HG02571 (cell line): ENCODE measurements at regions not wholly inside any gene's neighbourhood (a gene's known extent, or its start where the extent isn't known, plus 50 kb on each side); places are given as distances from the start of the nearest gene placed in this dataset.
"Not testable (repeated sequence)": the region's sequence is repeated elsewhere in the genome, so short reads cannot be mapped to it uniquely, and the experiment has no call there.

Source experiments
- ATAC-seq: cut with Tn5 transposase; IDR thresholded peaks from one replicate; pipeline ENCODE4 v1.9.1; 2021; ENCODE audit warnings: mild to moderate bottlenecking, moderate library complexity; ENCODE audit not compliant: unreplicated experiment

DNA sequence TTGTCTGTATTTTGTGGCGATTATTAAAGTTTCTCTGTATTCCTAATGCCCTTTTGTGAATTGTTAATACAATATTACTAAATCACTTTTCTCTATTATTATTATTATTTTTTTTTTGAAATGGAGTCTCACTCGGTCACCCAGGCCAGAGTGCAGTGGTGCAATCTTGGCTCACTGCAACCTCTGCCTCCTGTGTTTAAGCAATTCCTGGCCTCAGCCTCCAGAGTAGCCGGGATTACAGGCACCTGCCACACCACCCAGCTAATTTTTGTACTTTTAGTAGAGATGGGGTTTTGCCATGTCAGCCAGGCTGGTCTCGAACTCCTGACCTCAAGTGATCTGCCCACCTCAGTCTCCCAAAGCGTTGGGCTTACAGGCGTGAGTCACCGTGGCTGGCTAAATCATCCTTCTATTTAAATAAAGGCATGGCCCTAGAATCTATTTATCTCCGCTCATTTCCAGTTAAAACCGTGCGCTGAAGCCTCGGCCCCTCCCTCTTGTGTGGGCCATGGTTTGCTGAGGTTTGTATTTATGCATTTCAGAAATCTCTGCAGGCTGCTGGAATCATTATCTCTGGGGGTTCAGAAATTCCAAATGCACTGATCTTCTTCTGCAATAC is 1136.4 kb upstream of the TMEM132C start:
- ATAC-seq = no peak

DNA sequence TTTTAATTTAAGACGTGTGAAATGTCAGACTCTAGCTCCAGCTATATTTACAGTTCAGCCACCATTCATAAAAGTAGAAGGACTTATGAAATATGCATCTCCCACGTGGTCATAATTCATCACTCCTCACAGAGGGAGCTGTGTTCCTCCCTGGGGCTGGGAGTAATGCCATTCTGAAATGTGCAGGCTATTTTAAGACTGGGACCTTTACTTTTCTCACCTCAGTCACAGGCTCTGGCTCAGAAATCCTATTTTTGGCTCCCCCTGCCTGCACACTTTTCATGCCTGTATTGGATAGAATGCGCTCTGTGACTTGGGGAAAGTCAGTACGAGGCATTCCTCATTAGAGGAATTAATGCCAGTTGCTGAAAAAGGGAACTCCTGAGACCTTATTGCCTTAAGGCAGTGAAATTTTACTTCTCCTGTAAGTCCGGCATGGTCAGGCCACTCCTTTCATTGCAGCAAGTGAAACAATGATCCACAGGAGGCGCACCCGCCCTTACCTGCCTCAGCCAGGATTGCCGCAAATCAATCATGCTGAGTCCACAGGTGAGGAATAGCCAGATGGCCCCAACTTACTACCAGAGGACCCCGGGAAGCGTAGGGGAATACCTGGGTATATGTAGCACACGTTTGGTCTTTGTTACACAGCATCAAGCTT is 1133.2 kb upstream of the TMEM132C start:
- no peak for ATAC-seq

GRCh38 chr12:127140864-127141484 is 1126.0 kb upstream of the TMEM132C start:
- ATAC-seq = not testable (repeated sequence)

DNA sequence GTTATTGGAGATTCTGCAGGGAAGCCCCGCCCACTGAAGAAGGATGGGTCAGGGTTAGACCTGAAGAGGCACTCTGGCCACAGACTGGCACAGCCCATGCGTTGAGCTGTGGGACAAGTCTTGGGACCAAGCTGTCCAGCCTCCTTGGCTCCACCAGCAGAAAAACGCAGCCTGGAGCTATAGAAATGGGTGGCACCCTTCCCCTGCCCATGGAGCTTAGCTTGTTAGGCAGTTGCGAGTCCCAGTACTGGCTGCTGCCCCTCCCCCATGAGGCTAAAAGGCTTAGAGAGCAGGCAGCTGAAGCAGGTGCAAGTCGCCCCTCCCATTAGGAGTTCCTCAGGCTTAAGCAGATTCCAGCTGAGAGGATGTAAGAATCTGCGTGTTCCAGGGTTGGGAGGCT is 1124.0 kb upstream of the TMEM132C start:
- ATAC-seq = no peak

DNA sequence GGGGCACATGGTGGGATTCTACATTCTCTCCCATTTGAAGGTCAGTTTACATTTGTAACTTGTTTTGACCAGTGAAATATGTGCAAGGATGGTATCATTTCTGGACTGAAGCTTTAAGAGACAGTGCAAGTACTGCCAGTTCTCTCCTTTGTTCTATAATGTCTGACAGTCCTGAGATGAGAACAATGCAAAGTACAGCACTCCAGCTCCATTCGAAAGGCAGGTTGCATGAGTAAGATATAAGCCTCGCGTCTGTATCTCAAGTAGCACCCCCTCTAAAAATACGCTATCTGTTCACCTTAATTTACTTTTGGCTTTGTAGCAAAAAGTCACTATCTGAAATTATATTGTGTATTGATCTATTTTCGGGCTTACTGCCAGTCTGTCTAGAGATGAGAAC is 1122.2 kb upstream of the TMEM132C start:
- no peak for ATAC-seq

GRCh38 chr12:127145241-127145928 is 1121.6 kb upstream of the TMEM132C start:
- ATAC-seq = no peak

GRCh38 chr12:127145929-127146789 is 1120.8 kb upstream of the TMEM132C start:
- ATAC-seq = no peak

DNA sequence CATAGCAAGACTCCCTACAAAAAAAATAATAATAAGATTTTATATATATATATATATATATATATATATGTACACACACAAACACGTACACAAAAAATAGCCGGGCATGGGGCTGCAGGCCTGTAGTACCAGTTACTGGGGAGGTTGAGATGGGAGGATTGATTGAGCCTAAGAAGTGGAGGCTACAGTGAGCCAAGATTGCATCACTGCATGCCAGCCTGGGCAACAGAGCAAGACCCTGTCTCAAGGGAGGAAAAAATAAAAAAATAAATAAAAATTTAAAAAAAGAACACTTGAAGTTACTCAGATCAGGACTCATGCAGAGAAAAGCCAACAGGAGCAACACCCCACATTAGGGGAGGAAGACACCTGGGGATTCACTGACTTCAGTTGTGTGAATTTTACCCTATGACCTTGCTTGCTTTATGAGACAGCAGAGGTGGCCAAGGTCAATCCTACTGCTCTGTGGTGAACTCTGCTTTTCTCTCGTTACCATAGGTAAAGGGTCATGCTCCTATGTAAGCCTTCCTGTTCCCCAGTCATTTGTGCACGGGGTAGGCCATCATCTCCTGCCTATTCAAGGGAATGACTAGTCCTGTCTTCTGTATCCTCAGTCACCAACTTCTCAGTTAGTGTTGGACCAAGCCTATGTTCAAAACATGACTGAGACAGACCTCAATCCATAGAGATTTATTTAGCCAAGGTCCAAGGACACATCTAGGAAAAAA is 1119.8 kb upstream of the TMEM132C start:
- ATAC-seq = no peak

- no peak for ATAC-seq
Measured at GRCh38 chr12:127147724-127148123, 1119.2 kb upstream of the TMEM132C start.

GRCh38 chr12:127148318-127148717 is 1118.7 kb upstream of the TMEM132C start:
- ATAC-seq = no peak

- no peak for ATAC-seq
Measured at GRCh38 chr12:127149226-127149964, 1117.6 kb upstream of the TMEM132C start.

DNA sequence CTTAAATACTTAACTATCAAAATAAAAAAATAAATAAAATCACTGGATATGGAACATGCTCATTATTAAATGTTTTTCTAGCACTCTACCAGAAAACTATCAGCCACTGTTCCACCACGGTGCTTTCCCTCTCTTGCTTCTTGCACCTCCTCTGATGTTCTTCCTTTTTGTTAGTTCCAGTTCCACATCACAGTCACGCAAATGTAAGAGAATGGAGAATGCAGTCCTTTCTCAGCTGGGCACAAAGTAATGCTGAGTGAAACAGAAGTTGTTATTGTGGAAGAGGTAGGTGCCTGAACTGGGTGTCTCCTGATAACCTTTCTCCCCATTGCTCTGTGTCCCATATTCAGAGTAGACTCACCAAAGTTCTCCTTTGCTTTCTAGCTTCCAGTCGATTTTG is 1116.9 kb upstream of the TMEM132C start:
- no peak for ATAC-seq

GRCh38 chr12:127150479-127150878 is 1116.5 kb upstream of the TMEM132C start:
- ATAC-seq = no peak

DNA sequence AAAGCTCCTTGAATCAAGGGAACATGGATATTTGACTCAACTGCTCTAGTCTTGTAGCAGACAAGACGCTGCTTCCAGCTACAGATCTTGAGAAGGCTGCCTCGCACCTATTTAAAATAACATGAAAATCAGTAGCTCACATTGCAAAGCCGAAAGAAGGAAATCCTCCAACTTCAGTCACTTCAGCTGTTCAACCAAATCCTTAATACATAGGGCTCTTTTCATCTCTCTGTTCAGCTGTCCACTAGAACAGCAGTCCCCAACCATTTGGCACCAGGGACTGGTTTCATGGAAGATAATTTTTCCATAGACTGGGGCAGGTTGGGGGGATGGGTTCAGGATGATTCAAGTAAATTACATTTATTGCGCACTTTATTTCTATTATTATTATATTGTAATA is 1116.0 kb upstream of the TMEM132C start:
- no peak for ATAC-seq

DNA sequence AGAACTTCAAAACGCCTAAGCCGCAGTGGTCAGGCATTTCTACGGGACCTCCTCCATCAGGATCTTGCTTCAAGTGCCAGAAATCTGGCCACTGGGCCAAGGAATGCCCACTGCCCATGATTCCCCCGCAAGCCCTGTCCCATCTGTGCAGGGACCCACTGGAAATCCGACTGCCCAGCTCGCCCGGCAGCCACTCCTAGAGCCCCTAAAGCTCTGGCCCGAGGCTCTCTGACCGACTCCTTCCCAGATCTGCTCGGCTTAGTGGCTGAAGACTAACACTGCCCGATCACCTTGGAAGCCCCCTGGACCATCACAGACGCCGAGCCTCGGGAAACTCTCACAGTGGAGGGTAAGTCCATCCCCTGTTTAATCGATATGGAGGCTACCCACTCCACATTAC is 1113.0 kb upstream of the TMEM132C start:
- ATAC-seq = no peak

- ATAC-seq = not testable (repeated sequence)
Measured at GRCh38 chr12:127154830-127155229, 1112.1 kb upstream of the TMEM132C start.

DNA sequence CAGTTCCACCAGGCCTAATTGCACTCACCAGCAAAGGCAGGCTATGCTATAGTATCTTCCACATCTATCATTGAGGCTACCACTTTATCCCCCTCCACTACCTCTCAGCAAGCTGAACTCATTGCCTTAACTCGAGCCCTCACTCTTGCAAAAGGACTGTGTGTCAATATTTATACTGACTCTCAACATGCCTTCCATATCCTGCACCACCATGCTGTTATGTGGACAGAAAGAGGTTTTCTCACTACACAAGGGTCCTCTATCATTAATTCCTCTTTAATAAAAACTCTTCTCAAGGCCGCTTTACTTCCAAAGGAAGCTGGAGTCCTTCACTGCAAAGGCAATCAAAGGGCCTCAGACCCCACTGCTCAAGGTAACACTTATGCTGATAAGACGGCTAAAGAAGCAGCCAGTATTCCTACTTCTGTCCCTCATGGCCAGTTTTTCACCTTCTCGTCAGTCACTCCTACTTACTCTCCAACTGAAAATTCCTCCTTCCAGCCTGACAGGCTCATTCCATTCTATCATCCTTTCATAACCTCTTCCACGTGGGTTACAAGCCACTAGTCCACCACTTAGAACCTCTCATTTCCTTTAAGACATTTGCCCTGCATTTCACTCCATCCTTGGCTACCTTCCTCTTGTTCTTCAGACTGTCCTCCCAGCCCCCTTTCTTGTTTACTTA is 1110.9 kb upstream of the TMEM132C start:
- ATAC-seq = not testable (repeated sequence)

DNA sequence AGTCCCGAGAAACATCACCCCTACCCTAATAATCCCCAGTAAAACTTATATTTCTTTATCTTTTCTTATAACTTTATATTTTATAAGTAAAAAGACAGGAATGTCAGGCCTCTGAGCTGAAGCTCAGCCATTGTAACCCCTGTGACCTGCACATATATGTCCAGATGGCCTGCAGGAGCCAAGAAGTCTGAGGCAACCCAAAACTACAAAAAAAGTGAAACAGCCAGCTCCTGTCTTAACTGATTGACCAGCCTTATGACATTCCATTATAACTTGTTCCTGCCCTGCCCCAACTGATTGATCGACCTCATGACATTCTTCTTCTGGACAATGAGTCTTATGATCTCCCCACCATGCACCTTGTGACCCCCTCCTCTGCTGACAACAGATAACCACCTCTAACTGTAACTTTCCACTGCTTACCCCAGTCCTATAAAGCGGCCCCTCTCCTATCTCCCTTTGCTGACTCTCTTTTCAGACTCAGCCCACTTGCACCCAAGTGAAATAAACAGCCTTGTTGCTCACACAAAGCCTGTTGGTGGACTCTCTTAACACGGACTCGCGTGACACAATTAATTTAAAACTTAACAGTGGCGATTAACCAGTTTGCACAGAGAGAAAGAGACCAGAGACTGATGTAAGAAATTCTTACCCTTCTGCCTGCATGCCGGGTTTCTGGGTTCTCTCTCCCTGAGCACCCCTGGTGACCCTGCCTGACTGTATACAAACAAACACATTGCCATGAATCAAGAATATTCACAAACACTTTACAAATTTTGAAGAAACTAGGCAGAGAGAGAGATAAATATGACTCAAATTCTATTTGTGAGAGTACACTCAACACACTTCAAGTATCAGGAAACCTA is 1109.2 kb upstream of the TMEM132C start:
- not testable (repeated sequence) for ATAC-seq
